ENCODE measurements at regions not wholly inside any gene's neighbourhood (a gene's known extent, or its start where the extent isn't known, plus 50 kb on each side); places are given as distances from the start of the nearest gene placed in this dataset.
"Not testable (repeated sequence)": the region's sequence is repeated elsewhere in the genome, so short reads cannot be mapped to it uniquely, and the experiment has no call there.

- in situ Hi-C loops (cut with HindIII; ENCODE audit: low pct_unique_long_range_greater_than_20kb, low sequenced_read_pairs), result no loop called here
- DNase-seq (ENCODE audit: low read depth), result no peak
Measured at GRCh38 chr5:88094906-88095496, 173.6 kb downstream of the TMEM161B start.

GRCh38 chr5:88094403-88094802 lies 174.2 kb downstream of the TMEM161B start:
- in situ Hi-C loops (cut with HindIII; ENCODE audit: low pct_unique_long_range_greater_than_20kb, low sequenced_read_pairs), result no loop called here
- DNase-seq (ENCODE audit: low read depth), result no peak

GRCh38 chr5:88093765-88094164 lies 174.9 kb downstream of the TMEM161B start:
- no peak for DNase-seq (ENCODE audit: low read depth)
- in situ Hi-C loops (cut with HindIII; ENCODE audit: low pct_unique_long_range_greater_than_20kb, low sequenced_read_pairs), result no loop called here

- DNase-seq (ENCODE audit: low read depth), result no peak
- in situ Hi-C loops (cut with HindIII; ENCODE audit: low pct_unique_long_range_greater_than_20kb, low sequenced_read_pairs), result no loop called here
Measured at GRCh38 chr5:88092958-88093605, 175.6 kb downstream of the TMEM161B start.

GRCh38 chr5:88092358-88092757 lies 176.3 kb downstream of the TMEM161B start:
- DNase-seq (ENCODE audit: low read depth), result no peak
- in situ Hi-C loops (cut with HindIII; ENCODE audit: low pct_unique_long_range_greater_than_20kb, low sequenced_read_pairs), result no loop called here

GRCh38 chr5:88090506-88090905 lies 178.1 kb downstream of the TMEM161B start:
- in situ Hi-C loops (cut with HindIII; ENCODE audit: low pct_unique_long_range_greater_than_20kb, low sequenced_read_pairs), result no loop called here
- DNase-seq (ENCODE audit: low read depth), result no peak

- no peak for DNase-seq (ENCODE audit: low read depth)
- in situ Hi-C loops (cut with HindIII; ENCODE audit: low pct_unique_long_range_greater_than_20kb, low sequenced_read_pairs), result no loop called here
Measured at GRCh38 chr5:88089719-88090390, 178.8 kb downstream of the TMEM161B start.

- no peak for DNase-seq (ENCODE audit: low read depth)
- in situ Hi-C loops (cut with HindIII; ENCODE audit: low pct_unique_long_range_greater_than_20kb, low sequenced_read_pairs), result no loop called here
Measured at GRCh38 chr5:88085462-88085861, 183.2 kb downstream of the TMEM161B start.

- in situ Hi-C loops (cut with HindIII; ENCODE audit: low pct_unique_long_range_greater_than_20kb, low sequenced_read_pairs), result no loop called here
- no peak for DNase-seq (ENCODE audit: low read depth)
Measured at GRCh38 chr5:88081877-88082276, 186.8 kb downstream of the TMEM161B start.

- DNase-seq (ENCODE audit: low read depth), result no peak
- in situ Hi-C loops (cut with HindIII; ENCODE audit: low pct_unique_long_range_greater_than_20kb, low sequenced_read_pairs), result no loop called here
Measured at GRCh38 chr5:88063813-88064212, 204.8 kb downstream of the TMEM161B start.

- no peak for DNase-seq (ENCODE audit: low read depth)
- in situ Hi-C loops (cut with HindIII; ENCODE audit: low pct_unique_long_range_greater_than_20kb, low sequenced_read_pairs), result no loop called here
Measured at GRCh38 chr5:88060194-88060593, 208.5 kb downstream of the TMEM161B start.

GRCh38 chr5:88058625-88059024 lies 210.0 kb downstream of the TMEM161B start:
- DNase-seq (ENCODE audit: low read depth), result no peak
- in situ Hi-C loops (cut with HindIII; ENCODE audit: low pct_unique_long_range_greater_than_20kb, low sequenced_read_pairs), result no loop called here

GRCh38 chr5:88052468-88052867 lies 216.2 kb downstream of the TMEM161B start:
- DNase-seq (ENCODE audit: low read depth); in situ Hi-C loops (cut with HindIII; ENCODE audit: low pct_unique_long_range_greater_than_20kb, low sequenced_read_pairs): not testable (repeated sequence)

- in situ Hi-C loops (cut with HindIII; ENCODE audit: low pct_unique_long_range_greater_than_20kb, low sequenced_read_pairs), result no loop called here
- DNase-seq (ENCODE audit: low read depth), result no peak
Measured at GRCh38 chr5:88051148-88051547, 217.5 kb downstream of the TMEM161B start.

- in situ Hi-C loops (cut with HindIII; ENCODE audit: low pct_unique_long_range_greater_than_20kb, low sequenced_read_pairs), result no loop called here
- DNase-seq (ENCODE audit: low read depth), result no peak
Measured at GRCh38 chr5:88049737-88050136, 218.9 kb downstream of the TMEM161B start.

- DNase-seq (ENCODE audit: low read depth), result no peak
- in situ Hi-C loops (cut with HindIII; ENCODE audit: low pct_unique_long_range_greater_than_20kb, low sequenced_read_pairs), result no loop called here
Measured at GRCh38 chr5:88049156-88049555, 219.5 kb downstream of the TMEM161B start.

- in situ Hi-C loops (cut with HindIII; ENCODE audit: low pct_unique_long_range_greater_than_20kb, low sequenced_read_pairs), result no loop called here
Measured at GRCh38 chr5:88045931-88046461, 222.6 kb downstream of the TMEM161B start.

GRCh38 chr5:88045165-88045564 lies 223.5 kb downstream of the TMEM161B start:
- DNase-seq (ENCODE audit: low read depth), result no peak
- in situ Hi-C loops (cut with HindIII; ENCODE audit: low pct_unique_long_range_greater_than_20kb, low sequenced_read_pairs), result no loop called here

More at GRCh38 chr5:88045931-88046461, 222.6 kb downstream of the TMEM161B start:
- DNase-seq (ENCODE audit: low read depth), result no peak

GRCh38 chr5:88034520-88034919 lies 234.1 kb downstream of the TMEM161B start:
- in situ Hi-C loops (cut with HindIII; ENCODE audit: low pct_unique_long_range_greater_than_20kb, low sequenced_read_pairs), result no loop called here
- DNase-seq (ENCODE audit: low read depth), result no peak

Data from Caki2 (cell line).